Right atrium auricular region (tissue), 2 donors: ENCODE measurements at regions not wholly inside any gene's neighbourhood (a gene's known extent, or its start where the extent isn't known, plus 50 kb on each side); places are given as distances from the start of the nearest gene placed in this dataset.

Source experiments
- DNase-seq: peaks from one replicate; pipeline ENCODE4 v3.0.0-alpha.2; 2019; ENCODE audit warnings: low spot score
- H3K27ac ChIP-seq, 2 donors: fragments of 200-600 bp; sonication (generic); 1 replicate in 1 of 2; 2 replicates in 1 of 2; pipeline ENCODE4 v1.5.1; 2016 to 2019
- H3K27me3 ChIP-seq, 2 donors: fragments of 200-600 bp; sonication (generic); one replicate each; pipeline versions ENCODE4 v1.5.1 to v1.6.0; 2017 to 2019
- H3K36me3 ChIP-seq: fragments of 200-600 bp; sonication (generic); one replicate; pipeline ENCODE4 v1.5.1; 2016
- H3K4me1 ChIP-seq, 2 donors: fragments of 200-600 bp; sonication (generic); one replicate each; pipeline versions ENCODE4 v1.5.1 to v1.6.0; 2017 to 2019
- H3K4me3 ChIP-seq, 2 donors: fragments of 200-600 bp; sonication (generic); 1 replicate in 1 of 2; 2 replicates in 1 of 2; pipeline ENCODE4 v1.5.1; 2017 to 2019; ENCODE audit warnings: mild to moderate bottlenecking in 1 of 2, moderate library complexity in 1 of 2
- H3K9me3 ChIP-seq, 2 donors: fragments of 200-600 bp; sonication (generic); one replicate each; pipeline ENCODE4 v1.5.1; 2019
- TF ChIP-seq, protein P1 (sequence below), 2 donors: fragments of 200-600 bp; sonication (generic); IDR thresholded peaks; one replicate each; pipeline ENCODE4 v1.5.1; 2019; ENCODE audit warnings: antibody characterized with exemption in 2 of 2

DNA sequence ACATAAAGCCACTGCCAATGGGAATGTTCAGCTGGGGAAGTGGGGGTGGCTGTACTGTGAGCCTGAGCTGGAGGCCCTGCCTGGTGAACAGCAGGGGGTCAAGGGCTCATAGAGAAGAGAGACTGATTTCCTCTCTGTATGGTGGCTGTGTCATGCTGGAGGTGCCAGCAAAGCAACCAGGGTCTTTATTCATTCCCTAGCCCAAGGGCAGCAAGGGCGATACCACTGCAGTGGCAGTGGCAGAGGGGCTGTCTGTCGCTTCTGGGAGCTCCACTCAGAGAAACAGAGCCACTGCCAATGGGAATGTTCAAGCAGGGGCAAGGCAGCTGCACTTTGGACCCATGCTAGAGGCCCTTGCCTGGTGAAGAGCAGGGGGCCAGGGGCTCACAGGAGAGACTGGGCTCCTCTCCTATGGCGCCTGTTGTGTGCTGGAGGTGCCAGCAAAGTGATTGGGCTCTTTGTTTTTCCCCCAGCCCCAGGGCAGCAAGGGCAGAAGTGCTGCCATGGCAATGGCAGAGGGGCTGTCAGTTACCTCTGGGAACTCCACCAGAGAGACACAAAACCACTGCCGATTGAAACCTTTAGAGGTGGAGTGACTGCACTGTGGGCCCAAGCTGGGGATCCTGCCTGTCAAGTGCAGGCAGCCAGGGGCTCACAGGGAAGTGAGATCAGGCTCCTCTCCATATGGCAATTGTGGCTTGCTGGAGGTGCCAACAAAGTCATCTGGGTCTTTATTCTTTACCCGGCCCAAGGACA is 545.1 kb downstream of the SH2D4B start:
- TF ChIP-seq, protein P1, sequence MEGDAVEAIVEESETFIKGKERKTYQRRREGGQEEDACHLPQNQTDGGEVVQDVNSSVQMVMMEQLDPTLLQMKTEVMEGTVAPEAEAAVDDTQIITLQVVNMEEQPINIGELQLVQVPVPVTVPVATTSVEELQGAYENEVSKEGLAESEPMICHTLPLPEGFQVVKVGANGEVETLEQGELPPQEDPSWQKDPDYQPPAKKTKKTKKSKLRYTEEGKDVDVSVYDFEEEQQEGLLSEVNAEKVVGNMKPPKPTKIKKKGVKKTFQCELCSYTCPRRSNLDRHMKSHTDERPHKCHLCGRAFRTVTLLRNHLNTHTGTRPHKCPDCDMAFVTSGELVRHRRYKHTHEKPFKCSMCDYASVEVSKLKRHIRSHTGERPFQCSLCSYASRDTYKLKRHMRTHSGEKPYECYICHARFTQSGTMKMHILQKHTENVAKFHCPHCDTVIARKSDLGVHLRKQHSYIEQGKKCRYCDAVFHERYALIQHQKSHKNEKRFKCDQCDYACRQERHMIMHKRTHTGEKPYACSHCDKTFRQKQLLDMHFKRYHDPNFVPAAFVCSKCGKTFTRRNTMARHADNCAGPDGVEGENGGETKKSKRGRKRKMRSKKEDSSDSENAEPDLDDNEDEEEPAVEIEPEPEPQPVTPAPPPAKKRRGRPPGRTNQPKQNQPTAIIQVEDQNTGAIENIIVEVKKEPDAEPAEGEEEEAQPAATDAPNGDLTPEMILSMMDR (IDR thresholded peaks at IDR 0.05), result no peak
- H3K36me3 ChIP-seq, result no peaks in the 10 kb centered on the region

DNA sequence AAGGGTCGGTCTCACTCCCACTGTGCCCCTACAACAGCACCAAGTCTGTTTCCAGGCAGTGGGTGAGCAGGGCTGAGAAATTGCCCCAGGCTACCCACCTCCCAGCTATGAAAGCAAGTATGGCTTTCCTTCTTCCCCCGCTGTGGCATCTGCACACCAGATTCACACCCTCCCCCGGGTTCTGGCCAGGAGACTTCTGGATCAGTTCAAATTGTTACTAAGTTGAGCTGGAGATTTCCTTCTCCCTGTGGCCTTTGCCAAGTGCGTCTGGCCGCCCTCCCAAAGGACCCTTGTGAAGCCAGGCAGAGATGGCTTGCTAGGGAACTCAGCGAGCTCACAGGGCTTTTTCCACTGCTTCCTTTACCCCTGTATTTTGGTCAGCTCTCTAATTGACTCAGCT is 555.4 kb downstream of the SH2D4B start:
- Histone ChIP-seq H3K4me3 (no peak overlapping the region), H3K9me3 (no peaks in the 10 kb centered on the region), H3K36me3 (no peaks in the 10 kb centered on the region), H3K27me3 (no peaks in the 10 kb centered on the region), H3K27ac (no peak overlapping the region), H3K4me1 (no peaks in the 10 kb centered on the region)
- TF ChIP-seq, protein P1 (IDR thresholded peaks at IDR 0.05), result no peak
- no peak for DNase-seq

More for the DNA sequence above, 545.1 kb downstream of the SH2D4B start:
- no peak overlapping the region for H3K4me3 ChIP-seq
- no peaks in the 10 kb centered on the region for H3K9me3 ChIP-seq
- DNase-seq, result no peak
- no peaks in the 10 kb centered on the region for H3K27me3 ChIP-seq
- no peaks in the 10 kb centered on the region for H3K4me1 ChIP-seq
- H3K27ac ChIP-seq, result no peak overlapping the region

DNA sequence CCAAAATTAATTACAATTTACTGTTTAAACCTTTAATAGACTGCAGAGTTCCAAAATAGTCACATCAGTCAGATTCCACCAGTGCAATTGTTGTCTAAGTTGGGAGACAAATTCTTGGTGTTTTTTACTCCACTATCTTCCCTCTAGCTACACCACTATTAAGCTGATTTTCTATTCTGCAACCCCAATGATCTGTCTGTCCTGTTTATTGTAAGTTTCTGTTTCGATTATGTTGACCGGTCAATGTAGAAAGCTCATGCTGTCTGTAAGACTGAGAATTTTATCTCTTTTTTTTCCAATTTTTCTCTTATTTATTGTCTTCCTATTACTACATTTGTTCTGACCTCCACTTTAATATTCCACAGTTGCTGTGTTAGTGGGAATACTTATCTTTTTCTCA is 557.5 kb downstream of the SH2D4B start:
- H3K36me3 ChIP-seq, result no peaks in the 10 kb centered on the region
- no peak overlapping the region for H3K27ac ChIP-seq
- no peaks in the 10 kb centered on the region for H3K9me3 ChIP-seq
- no peaks in the 10 kb centered on the region for H3K27me3 ChIP-seq
- no peaks in the 10 kb centered on the region for H3K4me1 ChIP-seq
- DNase-seq, result no peak
- no peak overlapping the region for H3K4me3 ChIP-seq
- TF ChIP-seq, protein P1 (IDR thresholded peaks at IDR 0.05), result no peak

- H3K27me3 ChIP-seq, result no peaks in the 10 kb centered on the region
- no peaks in the 10 kb centered on the region for H3K36me3 ChIP-seq
- H3K4me3 ChIP-seq, result no peak overlapping the region
- H3K4me1 ChIP-seq, result no peaks in the 10 kb centered on the region
- H3K9me3 ChIP-seq, result no peaks in the 10 kb centered on the region
- TF ChIP-seq, protein P1 (IDR thresholded peaks at IDR 0.05), result no peak
- no peak for DNase-seq
- H3K27ac ChIP-seq, result no peak overlapping the region
These were observed 558.9 kb downstream of the SH2D4B start for GRCh38 chr10:81096558-81096957.

- TF ChIP-seq, protein P1 (IDR thresholded peaks at IDR 0.05), result no peak
- DNase-seq, result no peak
- Histone ChIP-seq H3K9me3 (no peaks in the 10 kb centered on the region), H3K27me3 (no peaks in the 10 kb centered on the region), H3K27ac (no peak overlapping the region), H3K4me1 (no peaks in the 10 kb centered on the region), H3K36me3 (no peaks in the 10 kb centered on the region), H3K4me3 (no peak overlapping the region)
These were observed 563.4 kb downstream of the SH2D4B start for GRCh38 chr10:81101062-81101461.

- H3K27me3 ChIP-seq, result no peaks in the 10 kb centered on the region
- TF ChIP-seq, protein P1 (IDR thresholded peaks at IDR 0.05), result no peak
- H3K9me3 ChIP-seq, result no peaks in the 10 kb centered on the region
- DNase-seq, result no peak
- no peaks in the 10 kb centered on the region for H3K36me3 ChIP-seq
- no peak overlapping the region for H3K4me3 ChIP-seq
- no peaks in the 10 kb centered on the region for H3K4me1 ChIP-seq
- no peak overlapping the region for H3K27ac ChIP-seq
These were observed 566.8 kb downstream of the SH2D4B start for GRCh38 chr10:81104494-81104893.
